ENCODE measurements at regions not wholly inside any gene's neighbourhood (a gene's known extent, or its start where the extent isn't known, plus 50 kb on each side); places are given as distances from the start of the nearest gene placed in this dataset.

- Histone ChIP-seq H3K9me3 (replicated peaks; ENCODE audit: insufficient read depth, low read length) (no peaks in the 10 kb centered on the region), H3F3A (ENCODE audit: insufficient read depth, low read length) (no peaks in the 10 kb centered on the region), H3K36me3 (replicated peaks; ENCODE audit: insufficient read depth, low read length) (no peaks in the 10 kb centered on the region), H3K4me1 (ENCODE audit: low read length) (no peaks in the 10 kb centered on the region), H2AFZ (ENCODE audit: low read length) (no peak overlapping the region), H3K9me2 (replicated peaks; ENCODE audit: insufficient read depth, low read length) (no peaks in the 10 kb centered on the region), H3K4me2 (ENCODE audit: low read depth, low read length) (no peak overlapping the region), H4K20me1 (ENCODE audit: insufficient read depth, low read length) (no peaks in the 10 kb centered on the region), H3K27me3 (replicated peaks; ENCODE audit: insufficient read depth, low read length) (no peaks in the 10 kb centered on the region), H3K4me3 (ENCODE audit: low read length) (no peak overlapping the region), H3K79me2 (ENCODE audit: low read length) (no peaks in the 10 kb centered on the region), H3K27ac (ENCODE audit: low read length) (no peak overlapping the region), H3K9ac (ENCODE audit: low read length) (no peak overlapping the region)
- DNase-seq, result no peak
- TF ChIP-seq EZH2 (optimal IDR thresholded peaks at IDR 0.05; ENCODE audit: low read depth, low read length) (no peak), EZH2phosphoT487 (IDR thresholded peaks at IDR 0.05; ENCODE audit: low read length) (no peak), CTCF (IDR thresholded peaks at IDR 0.05; ENCODE audit: low read length) (no peak)
Measured at GRCh38 chr13:27679896-27680295, 58.2 kb downstream of the POLR1D start.

- TF ChIP-seq CTCF (IDR thresholded peaks at IDR 0.05; ENCODE audit: low read length) (no peak), EZH2phosphoT487 (IDR thresholded peaks at IDR 0.05; ENCODE audit: low read length) (no peak), EZH2 (optimal IDR thresholded peaks at IDR 0.05; ENCODE audit: low read depth, low read length) (no peak)
- no peaks in the 10 kb centered on the region for H3F3A ChIP-seq (ENCODE audit: insufficient read depth, low read length)
- H3K9me3 ChIP-seq (replicated peaks; ENCODE audit: insufficient read depth, low read length), result no peaks in the 10 kb centered on the region
- no peak for DNase-seq
- H2AFZ ChIP-seq (ENCODE audit: low read length), result no peak overlapping the region
- H3K36me3 ChIP-seq (replicated peaks; ENCODE audit: insufficient read depth, low read length), result no peaks in the 10 kb centered on the region
- no peak overlapping the region for H3K4me3 ChIP-seq (ENCODE audit: low read length)
- H3K4me2 ChIP-seq (ENCODE audit: low read depth, low read length), result no peak overlapping the region
- H3K79me2 ChIP-seq (ENCODE audit: low read length), result no peaks in the 10 kb centered on the region
- H4K20me1 ChIP-seq (ENCODE audit: insufficient read depth, low read length), result no peaks in the 10 kb centered on the region
- no peak overlapping the region for H3K27ac ChIP-seq (ENCODE audit: low read length)
- H3K9me2 ChIP-seq (replicated peaks; ENCODE audit: insufficient read depth, low read length), result no peaks in the 10 kb centered on the region
- no peaks in the 10 kb centered on the region for H3K4me1 ChIP-seq (ENCODE audit: low read length)
- no peaks in the 10 kb centered on the region for H3K27me3 ChIP-seq (replicated peaks; ENCODE audit: insufficient read depth, low read length)
- no peak overlapping the region for H3K9ac ChIP-seq (ENCODE audit: low read length)
Measured at GRCh38 chr13:27680465-27680864, 58.8 kb downstream of the POLR1D start.

- no peak overlapping the region for H3K4me3 ChIP-seq (ENCODE audit: low read length)
- H3K4me1 ChIP-seq (ENCODE audit: low read length), result no peaks in the 10 kb centered on the region
- no peaks in the 10 kb centered on the region for H3K9me2 ChIP-seq (replicated peaks; ENCODE audit: insufficient read depth, low read length)
- DNase-seq, result no peak
- no peaks in the 10 kb centered on the region for H3K9me3 ChIP-seq (replicated peaks; ENCODE audit: insufficient read depth, low read length)
- H3K36me3 ChIP-seq (replicated peaks; ENCODE audit: insufficient read depth, low read length), result no peaks in the 10 kb centered on the region
- H3K9ac ChIP-seq (ENCODE audit: low read length), result no peak overlapping the region
- no peak overlapping the region for H3K27ac ChIP-seq (ENCODE audit: low read length)
- H3K27me3 ChIP-seq (replicated peaks; ENCODE audit: insufficient read depth, low read length), result no peaks in the 10 kb centered on the region
- H3F3A ChIP-seq (ENCODE audit: insufficient read depth, low read length), result no peaks in the 10 kb centered on the region
- H4K20me1 ChIP-seq (ENCODE audit: insufficient read depth, low read length), result no peaks in the 10 kb centered on the region
- no peak overlapping the region for H2AFZ ChIP-seq (ENCODE audit: low read length)
- H3K79me2 ChIP-seq (ENCODE audit: low read length), result no peaks in the 10 kb centered on the region
- TF ChIP-seq EZH2 (optimal IDR thresholded peaks at IDR 0.05; ENCODE audit: low read depth, low read length) (no peak), EZH2phosphoT487 (IDR thresholded peaks at IDR 0.05; ENCODE audit: low read length) (no peak)
- no peak overlapping the region for H3K4me2 ChIP-seq (ENCODE audit: low read depth, low read length)
Measured at GRCh38 chr13:27691207-27691606, 69.5 kb downstream of the POLR1D start.

GRCh38 chr13:27696731-27697130 lies 75.0 kb downstream of the POLR1D start:
- Histone ChIP-seq H3K9ac (ENCODE audit: low read length) (no peak overlapping the region), H4K20me1 (ENCODE audit: insufficient read depth, low read length) (no peaks in the 10 kb centered on the region), H3F3A (ENCODE audit: insufficient read depth, low read length) (no peaks in the 10 kb centered on the region), H3K27me3 (replicated peaks; ENCODE audit: insufficient read depth, low read length) (no peaks in the 10 kb centered on the region), H3K36me3 (replicated peaks; ENCODE audit: insufficient read depth, low read length) (no peaks in the 10 kb centered on the region), H3K4me2 (ENCODE audit: low read depth, low read length) (no peak overlapping the region), H3K9me2 (replicated peaks; ENCODE audit: insufficient read depth, low read length) (no peaks in the 10 kb centered on the region), H2AFZ (ENCODE audit: low read length) (no peak overlapping the region), H3K4me1 (ENCODE audit: low read length) (no peaks in the 10 kb centered on the region), H3K79me2 (ENCODE audit: low read length) (no peaks in the 10 kb centered on the region), H3K4me3 (ENCODE audit: low read length) (no peak overlapping the region), H3K9me3 (replicated peaks; ENCODE audit: insufficient read depth, low read length) (no peaks in the 10 kb centered on the region), H3K27ac (ENCODE audit: low read length) (no peak overlapping the region)
- DNase-seq, result no peak
- TF ChIP-seq CTCF (IDR thresholded peaks at IDR 0.05; ENCODE audit: low read length), result no peak
- TF ChIP-seq EZH2 (optimal IDR thresholded peaks at IDR 0.05; ENCODE audit: low read depth, low read length), result no peak
- no peak for TF ChIP-seq EZH2phosphoT487 (IDR thresholded peaks at IDR 0.05; ENCODE audit: low read length)

All from MM.1S (cell line).